NCI-H1417 treated with DMSO at 0.1 percent for 48 hours (cell line): ENCODE measurements at regions not wholly inside any gene's neighbourhood (a gene's known extent, or its start where the extent isn't known, plus 50 kb on each side); places are given as distances from the start of the nearest gene placed in this dataset.

Experiments used
- DNase-seq: peaks from one replicate; lab custom pipeline; 2025; lab: John Stamatoyannopoulos, UW

DNA sequence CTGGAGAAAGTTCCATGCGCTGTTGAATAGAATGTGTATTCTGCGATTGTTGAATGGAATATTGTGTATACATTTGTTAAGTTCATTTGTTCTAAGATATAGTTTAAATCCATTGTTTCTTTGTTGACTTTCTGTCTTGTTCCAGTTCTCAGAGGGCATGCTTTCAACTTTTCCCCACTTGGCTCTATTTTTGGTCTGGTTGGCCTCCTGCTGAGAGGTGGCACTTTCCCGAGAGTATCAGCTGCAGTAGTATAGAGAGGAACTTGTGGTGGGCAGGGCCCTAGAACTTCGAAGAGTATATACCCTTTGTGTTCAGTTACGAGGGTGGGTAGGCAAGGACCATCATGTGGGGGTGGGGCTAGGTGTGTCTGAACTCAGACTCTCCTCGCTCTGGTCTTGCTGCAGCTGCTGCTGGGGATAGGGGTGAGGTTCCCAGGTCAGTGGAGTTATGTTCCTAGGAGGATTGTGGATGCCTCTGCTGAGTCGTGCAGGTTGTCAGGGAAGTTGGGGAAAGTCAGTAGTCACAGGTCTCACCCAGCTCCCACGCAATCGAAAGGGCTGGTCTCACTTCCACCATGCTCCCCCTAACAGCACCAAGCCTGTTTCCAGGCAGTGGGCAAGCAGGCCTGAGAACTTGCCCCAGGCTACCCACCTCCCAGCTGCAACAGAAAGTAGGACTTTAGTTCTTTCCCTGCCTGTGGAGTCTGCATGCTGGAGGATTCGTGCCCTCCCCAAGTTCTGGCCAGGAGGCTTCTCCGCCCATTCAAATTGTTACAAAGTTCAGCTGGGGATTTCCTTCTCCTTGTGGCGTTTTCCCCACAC, 118.9 kb upstream of the SSTR4 start:
- no peak for DNase-seq

DNA sequence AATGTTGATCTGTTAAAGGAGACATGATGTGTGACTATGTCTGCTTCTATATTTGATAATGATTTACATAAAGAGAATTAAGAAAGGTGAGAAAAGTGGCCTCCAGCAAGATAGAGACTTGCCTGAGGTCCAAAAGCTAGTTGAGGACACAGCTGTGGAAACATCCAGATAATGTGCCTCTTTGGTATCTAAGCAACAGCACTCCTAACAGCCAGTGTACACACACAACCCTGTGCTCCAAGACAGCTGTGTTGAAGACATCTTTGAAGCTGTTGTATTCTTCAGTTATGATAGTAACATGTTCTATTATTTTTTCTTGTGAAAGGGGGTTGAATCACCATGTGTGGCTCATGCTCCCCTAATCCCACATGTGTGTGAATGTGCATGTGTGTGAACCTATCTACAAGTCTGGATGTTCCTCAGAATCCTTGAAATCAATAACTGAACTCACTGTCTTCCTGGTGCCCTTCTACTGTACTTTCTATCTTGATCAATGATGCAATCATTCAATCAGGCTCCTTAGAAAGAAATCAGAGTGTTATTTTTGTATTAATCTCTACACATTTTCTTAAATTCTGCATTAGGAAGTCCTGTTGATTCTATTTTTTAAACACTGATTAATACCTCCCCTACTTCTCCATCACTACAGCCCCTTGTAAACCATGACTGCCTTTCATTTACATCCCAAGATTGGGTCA, 116.7 kb upstream of the SSTR4 start:
- DNase-seq: peak; percentile 55

DNA sequence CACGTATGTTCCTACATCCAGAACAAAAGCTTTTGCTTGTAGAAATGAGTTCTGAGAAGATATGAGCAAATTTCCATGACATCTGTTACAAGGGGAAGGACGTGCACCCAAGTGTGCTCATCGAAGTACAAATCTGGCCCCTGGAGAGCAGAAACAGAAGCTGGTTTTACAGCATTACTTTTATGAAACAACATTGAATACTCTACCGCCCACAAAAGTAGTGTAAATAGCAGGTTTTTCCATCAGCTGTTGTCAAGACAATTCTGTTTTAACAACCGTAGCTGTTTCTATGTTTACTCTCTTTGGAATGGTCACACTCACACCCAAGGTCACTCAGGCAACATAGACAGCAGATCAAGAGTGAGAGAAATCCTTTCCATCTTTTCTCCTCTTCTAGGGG, 114.2 kb upstream of the SSTR4 start:
- no peak for DNase-seq

DNA sequence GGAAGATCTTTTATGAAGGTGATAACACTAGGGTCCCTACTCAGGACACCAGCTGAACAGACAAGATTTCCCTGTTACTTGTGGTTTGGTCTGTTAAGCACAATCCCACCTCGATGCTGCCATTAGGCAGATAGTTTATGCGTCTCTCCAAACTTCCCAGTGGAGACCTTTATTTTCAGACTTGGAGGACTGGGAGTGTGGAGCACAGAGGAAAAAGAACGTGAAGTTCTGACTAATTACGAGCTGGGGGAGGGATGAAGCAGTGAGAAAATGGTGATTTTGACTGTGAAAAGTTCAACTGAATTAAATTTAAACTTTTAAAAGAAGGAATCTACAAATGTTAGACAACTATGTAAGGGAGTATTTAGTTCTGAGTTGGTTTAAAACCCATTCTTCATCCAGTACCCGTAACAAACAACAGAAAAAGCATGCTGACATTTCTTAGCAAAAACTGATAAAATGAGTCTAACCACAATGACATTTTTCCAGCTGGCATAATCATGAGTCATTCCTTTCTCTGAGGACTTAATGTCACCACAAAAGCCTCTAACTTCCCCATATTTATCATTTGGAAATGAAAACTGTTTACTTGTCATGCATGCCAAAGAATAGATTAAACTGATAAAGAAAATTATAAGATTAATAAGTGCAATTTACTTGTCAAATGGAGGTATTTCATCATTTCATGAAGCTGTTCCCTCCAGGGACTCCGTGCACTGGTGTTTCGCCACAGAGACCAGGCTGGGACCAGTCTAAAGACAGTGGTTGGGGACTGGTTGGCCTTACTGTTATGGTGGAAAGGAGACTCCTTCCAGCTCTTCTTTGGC, 113.3 kb upstream of the SSTR4 start:
- DNase-seq: no peak

DNA sequence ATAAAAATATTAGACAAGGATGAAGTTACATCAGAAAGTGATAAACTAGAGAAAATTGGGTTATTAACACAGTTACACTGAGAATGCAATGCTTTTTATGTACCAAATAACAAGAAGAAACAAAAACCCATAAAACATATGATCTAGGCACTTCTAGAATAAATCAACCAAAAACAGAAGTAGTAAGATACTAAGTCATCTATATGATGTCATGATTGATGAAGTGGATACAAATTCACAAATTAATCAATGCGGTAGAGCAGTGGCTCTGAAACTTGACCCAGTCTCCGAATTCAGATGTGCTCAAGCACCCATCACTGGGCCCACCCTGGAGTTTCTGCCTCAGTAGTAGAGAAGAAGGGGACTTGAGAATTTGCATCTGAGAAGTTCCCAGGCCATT, 112.1 kb upstream of the SSTR4 start:
- DNase-seq: no peak

DNA sequence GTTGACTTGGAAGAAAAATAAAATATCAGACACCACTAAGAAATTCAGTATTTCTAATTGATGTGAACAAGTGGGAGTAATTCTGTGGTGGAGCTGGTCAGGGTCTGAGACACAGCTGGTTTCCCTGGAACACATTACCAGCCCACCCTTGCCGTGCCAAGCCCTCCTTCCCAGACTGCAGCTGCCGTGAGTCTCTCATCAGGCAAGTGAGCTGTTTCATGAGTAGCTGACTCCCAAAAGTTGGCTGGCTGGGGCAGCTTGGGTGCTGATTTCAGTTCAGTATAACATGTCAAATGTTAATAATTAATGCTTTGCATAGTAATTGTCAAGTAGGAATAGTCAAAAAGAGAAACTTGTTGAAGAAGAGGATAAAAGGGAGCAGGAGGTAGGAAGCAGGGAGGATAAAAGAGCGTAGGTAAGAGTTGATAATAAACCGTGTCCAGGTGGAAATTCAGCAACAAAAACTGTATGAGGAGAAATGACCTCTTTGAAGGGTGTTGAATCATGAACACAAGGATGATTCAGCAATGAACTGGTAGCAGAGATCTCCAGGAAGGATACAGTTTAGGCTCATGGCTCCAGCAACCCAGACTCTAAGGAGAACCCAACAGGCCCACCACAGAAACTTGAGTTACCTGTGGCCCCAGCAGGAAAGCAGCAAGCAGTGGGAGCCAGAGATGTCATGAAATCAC, 110.9 kb upstream of the SSTR4 start:
- DNase-seq: no peak

DNA sequence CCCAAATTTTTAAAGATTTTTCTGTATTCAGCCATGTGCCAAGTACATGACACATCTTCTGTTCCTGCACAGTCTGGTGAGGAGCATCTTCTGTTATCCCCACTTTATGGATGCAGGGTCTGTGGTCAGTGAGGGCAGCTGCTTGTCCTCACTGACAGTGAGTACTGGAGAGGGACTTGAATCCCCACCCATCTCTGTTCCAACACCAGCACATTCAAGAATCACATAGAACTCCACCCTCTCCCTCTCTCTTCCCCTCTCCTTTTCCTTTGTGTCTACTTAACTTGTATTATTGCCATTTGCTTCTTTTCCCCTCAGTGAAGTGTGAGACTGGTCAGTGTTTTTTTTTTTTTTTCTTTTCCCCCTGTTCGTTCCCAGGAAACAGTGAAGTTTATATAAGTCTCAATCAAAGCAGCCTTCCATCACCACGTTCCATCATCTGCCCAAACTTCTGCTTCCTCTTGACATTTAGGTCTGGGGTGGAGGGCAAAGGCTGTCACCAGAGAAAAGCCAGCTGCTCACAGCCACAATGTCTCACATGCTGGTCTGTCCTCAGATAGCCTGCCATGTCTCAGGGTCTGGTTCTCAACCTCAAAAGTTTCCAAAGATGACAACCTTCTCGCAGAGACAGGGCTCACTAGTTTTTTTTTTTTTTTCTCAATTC, 110.0 kb upstream of the SSTR4 start:
- DNase-seq: no peak

DNA sequence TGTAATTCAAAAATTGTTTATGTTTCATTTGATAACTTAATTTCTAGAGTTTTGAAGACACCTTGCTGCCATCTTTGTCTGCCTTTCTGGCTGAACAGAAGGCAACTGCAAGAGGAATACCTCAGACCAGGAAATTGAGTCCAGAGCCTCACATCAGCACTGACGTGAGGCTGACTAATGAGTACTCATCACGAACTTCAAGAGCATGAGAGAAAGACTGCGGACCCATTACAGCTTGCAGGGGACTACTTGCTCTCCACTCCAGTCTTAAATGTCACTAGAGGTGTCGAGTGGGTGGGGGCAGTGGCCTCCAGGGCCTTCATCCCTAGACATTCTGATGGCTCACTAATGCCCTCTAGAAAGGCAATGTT, 109.5 kb upstream of the SSTR4 start:
- no peak for DNase-seq

DNA sequence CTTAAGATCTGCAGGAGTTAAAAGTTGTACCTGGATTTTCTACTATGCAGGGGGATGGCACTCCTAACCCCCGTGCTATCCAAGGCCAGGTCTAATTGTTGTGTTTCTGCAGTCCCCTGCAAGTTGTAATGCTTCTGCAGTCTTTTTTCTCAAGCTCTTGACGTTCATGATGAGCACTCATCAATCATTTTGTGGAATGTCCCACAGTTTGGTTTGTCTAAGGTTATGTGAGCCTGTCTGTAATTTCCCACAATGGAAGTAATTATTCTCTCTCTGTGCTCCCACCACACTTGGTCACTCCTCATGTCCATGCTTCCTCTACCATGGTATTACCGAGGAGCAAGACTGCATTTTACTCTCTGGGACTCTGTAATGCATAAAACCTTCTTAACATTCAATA, 107.6 kb upstream of the SSTR4 start:
- no peak for DNase-seq

DNA sequence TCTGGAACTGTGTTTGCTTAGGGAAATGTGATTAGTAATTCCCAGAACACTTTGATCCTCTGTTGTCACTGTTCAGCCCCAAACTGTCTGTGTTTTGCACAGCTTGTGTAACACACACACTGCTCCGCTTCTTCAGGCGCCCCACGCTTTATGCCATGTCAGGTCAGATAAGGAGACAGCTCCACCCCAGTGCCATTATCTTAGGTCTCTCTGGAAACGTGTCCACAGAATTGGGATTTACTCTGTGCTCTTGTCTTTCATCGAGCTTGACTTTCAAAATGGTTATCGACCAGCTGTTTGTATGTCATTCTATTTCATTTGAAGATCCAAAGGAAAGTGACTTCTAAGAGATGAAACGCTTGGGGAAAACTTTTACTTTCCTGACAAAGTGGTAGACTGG, 106.4 kb upstream of the SSTR4 start:
- DNase-seq: no peak

DNA sequence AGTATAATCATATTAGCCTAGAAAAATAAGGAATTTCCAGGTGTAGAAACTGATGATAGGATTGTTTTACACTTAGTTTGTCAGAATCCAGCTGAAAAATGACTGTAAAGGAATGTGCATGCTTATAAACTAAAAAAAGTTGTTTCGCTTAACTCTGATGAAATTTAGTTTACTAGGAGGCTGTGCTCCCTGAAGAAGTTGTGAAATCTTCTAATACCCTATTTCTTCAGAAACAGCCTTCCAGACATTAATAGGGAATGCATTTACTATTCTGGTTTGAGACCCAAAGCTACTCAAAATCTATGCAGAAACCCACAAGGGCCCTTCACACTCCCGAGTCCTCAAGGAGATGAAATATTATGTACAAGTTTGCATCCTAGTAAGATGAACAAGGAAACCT, 105.5 kb upstream of the SSTR4 start:
- no peak for DNase-seq

DNA sequence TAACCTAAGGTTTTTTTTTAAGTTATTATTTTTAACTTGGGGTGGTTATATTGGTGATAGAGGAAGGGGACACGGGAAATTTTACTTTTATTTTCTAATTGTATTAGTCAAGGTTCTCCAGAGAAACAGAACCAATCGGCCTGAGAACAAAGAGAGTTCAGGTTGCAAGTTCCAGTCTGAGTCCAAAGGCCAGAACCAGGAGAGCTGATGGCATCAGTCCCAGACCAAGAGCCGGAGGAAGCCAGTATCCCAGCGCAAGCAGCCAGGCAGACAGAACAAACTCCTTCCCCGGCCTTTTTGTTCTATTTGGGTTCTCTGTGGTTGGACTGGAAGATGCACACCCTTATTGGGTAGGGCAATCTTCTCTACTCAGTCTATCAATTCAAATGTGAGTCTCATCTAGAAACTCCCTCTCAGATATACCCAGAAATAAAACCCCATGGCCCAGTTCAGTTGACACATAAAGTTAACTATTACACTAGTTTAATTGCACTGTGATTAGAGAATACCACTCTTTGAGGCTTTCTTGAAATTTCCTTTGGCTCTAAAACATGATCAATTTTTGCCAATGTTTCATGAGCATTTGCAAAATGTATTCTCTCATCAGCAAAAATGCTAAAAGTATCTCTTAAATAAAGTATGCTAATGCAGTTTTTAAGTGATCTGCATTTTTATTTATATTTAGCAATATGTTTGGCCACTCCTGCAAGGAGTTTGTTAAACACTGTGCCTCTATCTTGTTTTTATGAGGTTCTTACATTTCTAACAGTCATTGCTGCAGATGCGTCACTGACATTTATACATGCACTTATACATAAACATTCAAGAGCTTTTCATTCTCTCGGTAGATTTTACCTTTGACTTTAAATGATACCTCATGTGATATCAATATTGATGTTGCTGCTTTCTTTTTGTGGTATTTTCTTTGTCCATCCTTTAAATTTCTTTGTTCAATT, 103.2 kb upstream of the SSTR4 start:
- no peak for DNase-seq

DNA sequence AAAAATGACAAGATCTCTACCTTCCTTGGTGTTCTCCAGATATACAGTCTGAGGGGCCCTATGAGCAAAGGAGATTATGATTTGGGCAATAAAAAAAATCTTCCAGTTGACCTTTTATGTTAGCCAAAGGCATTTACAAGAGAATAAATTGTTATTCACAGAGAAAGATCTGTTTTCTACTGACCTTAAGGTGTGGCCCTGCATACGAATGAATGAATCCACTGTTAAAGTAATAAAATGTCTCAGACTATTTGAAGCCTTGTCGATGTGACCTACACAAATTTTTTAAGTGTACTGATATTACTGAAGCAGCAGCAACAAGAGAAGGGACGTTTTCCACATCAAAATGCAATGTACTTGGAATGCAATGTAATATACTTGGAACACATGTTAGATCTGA, 95.9 kb upstream of the SSTR4 start:
- no peak for DNase-seq

DNA sequence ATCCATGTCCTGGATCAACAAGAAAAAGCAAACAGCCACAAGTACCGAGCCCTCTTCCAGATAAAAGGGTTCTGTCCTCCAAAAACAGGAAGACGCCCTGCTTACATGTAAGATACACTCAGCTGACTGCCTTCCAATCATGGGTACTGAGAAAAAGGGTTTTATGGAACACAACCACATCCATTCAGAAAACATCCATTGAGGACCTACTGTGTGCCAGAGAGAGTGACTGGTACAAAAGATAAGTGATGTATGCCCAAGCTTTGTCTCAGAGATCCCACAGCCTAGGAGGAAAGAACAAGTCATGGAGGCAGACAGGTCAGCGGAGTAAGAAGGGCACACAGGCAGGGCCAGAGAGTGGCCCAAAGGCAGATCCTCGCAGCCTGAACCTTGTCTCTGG, 94.8 kb upstream of the SSTR4 start:
- DNase-seq: no peak

DNA sequence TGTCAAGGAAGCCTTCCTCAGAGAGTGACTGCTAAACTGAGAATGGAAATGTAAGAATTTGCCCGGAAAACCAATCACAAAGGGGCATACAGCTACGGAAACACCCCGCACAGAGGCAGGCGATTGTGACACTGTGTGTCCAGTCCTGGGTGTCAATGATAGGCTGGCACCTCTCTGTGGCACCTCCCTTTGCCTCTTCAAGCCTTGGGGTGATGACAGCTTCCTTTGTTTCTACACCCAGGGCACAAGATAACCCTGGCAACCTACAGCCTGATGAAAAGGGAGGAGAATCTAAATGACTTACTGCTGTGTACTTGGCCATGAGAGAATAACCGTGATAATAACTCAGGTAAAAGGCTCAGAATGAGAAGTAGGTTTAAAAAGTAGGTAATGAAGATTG, 93.6 kb upstream of the SSTR4 start:
- no peak for DNase-seq

DNA sequence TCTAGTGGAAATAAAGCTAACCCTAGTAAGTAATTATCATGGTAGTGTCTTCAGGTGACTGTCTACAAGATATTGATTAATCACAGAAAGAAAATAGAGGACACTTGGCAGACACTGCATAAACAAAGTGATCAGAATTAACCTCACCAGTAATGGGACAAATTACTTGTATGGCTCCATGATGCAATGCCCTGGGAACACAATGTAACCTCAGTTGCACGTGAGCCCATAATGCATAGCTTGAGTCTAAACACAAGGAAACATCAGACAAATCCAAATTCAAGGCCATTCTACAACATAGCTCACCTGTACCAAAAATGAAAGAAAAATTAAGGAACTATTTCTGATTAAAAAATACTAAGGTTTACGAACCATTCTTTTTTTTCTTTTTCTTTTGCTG, 92.4 kb upstream of the SSTR4 start:
- DNase-seq: no peak

DNA sequence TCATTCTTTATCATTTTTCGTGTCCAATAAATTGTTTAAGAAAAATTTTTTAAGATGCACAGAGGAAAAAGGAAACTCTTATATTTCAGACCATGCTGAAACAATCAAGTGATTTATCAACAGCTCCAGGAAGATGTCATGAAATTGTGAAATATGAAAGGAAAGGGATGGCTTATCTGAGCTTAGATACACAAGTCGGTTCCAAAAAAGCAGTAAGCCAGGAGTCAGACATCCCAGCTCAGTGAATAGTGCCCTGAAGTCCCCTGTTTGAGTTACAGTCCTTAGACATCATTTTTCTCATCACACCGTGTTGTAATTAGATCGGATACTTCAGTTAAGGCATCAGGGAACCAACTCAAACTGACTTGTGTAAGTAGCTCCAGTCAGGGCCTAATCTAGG, 91.0 kb upstream of the SSTR4 start:
- no peak for DNase-seq

DNA sequence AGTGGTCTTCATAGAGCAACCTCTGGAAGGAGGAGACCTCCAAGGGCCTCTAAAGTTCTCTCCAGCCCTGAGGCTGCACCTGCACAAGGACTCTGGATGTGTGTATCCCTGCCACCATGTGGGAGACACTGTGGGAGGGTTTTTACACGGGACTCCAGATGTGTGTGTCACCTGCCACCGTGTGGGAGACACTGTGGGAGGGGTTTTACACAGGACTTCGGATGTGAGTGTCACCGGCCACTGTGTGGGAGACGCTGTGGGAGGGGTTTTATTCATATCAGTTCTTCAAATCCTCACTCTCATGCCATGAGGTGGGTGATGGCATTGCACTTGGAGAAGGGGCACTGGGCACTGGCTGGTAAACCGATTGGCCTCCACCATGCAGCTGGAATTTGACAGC, 90.2 kb upstream of the SSTR4 start:
- DNase-seq: no peak

DNA sequence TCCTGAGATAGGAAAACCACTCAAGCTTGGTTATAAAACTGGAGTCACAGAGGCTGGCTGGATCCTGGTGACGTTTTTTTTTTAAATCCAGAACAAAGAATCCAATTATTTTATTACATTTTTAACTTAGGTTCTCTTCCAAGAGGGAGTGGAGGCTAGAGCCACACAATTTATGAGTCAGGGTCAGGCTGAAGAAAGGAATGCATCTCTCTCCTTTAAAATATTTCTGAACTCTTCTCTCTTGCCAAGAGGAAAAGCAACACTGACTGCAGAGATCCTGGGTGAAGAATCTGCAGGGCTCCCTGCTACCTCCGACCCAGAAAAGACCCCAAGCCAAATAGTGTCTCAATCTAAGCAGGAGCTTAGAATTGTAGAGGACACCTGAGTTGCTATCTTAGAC, 88.5 kb upstream of the SSTR4 start:
- no peak for DNase-seq

DNA sequence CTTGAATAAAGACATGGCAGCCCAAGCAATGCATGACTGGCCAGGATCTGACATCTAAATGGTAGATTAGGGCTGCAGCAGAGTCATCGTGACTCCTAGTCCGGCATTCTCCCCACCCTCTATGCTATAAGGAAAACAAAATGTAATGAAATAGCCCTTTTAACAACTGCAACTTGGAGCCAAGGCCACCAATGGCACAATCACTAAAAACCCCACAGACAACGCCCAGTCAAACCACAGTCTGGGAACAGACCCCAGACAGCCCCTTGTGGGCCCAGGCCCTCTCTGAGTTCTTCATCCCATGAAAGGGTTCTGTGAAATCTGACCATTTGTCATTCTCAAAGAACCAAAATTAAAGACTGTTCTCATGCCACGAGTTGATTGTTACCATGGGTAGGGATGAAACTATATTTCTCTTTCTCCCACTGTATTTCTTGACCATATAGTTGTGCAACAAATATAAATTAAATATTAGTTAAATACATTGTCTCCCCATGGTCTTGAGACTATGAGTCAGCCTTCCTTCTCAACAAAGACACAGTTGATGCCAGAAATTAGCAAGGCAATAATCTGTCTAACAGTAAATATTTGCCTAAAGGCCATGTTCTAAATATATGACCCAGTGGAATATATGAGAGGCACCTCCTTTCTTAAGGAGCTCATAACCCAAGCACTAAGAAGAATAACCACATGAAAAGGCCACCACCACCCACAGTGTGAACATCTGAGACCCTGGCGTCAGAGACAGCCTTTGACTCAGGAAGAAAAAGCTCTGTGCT, 85.6 kb upstream of the SSTR4 start:
- no peak for DNase-seq
